Right ventricle myocardium inferior (tissue), 1 donor: ENCODE measurements at regions not wholly inside any gene's neighbourhood (a gene's known extent, or its start where the extent isn't known, plus 50 kb on each side); places are given as distances from the start of the nearest gene placed in this dataset.

Source experiments
- ATAC-seq: fragments of 200-7000 bp; cut with Tn5 transposase; one replicate; pipeline ENCODE4 v1.9.1; 2020; ENCODE audit warnings: mild to moderate bottlenecking, moderate library complexity
- DNase-seq: peaks from one replicate; pipeline ENCODE4 v3.0.0; 2021; ENCODE audit errors: missing footprints
- intact Hi-C: fragments of 100-400 bp; cut with DNase I; formaldehyde crosslinking; loops from one replicate; pipeline ENCODE4 v1.11.0; 2022
- donor health status: DM: no; HTN: yes; CAD: no; lungs with severe emphysema.

GRCh38 chr9:103977163-103977562 lies 116.9 kb upstream of the SMC2 start:
- intact Hi-C loops, result no loop called here
- DNase-seq (no peak), ATAC-seq (no peak)

GRCh38 chr9:103978396-103978795 lies 115.7 kb upstream of the SMC2 start:
- no peak for ATAC-seq
- intact Hi-C loops, result no loop called here
- DNase-seq, result no peak

- ATAC-seq, result no peak
- intact Hi-C loops, result no loop called here
- no peak for DNase-seq
These were observed 112.2 kb upstream of the SMC2 start for GRCh38 chr9:103981912-103982311.

GRCh38 chr9:103985077-103985476 lies 109.0 kb upstream of the SMC2 start:
- intact Hi-C loops, result no loop called here
- DNase-seq, result no peak
- no peak for ATAC-seq

- DNase-seq, result no peak
- intact Hi-C loops, result no loop called here
- ATAC-seq, result no peak
These were observed 105.3 kb upstream of the SMC2 start for GRCh38 chr9:103988821-103989220.

- intact Hi-C loops, result no loop called here
- DNase-seq (no peak), ATAC-seq (no peak)
These were observed 103.8 kb upstream of the SMC2 start for GRCh38 chr9:103990311-103990710.

GRCh38 chr9:103991001-103991400 lies 103.1 kb upstream of the SMC2 start:
- no peak for ATAC-seq
- DNase-seq, result no peak
- intact Hi-C loops, result no loop called here

- intact Hi-C loops, result no loop called here
- DNase-seq, result no peak
- no peak for ATAC-seq
These were observed 102.4 kb upstream of the SMC2 start for GRCh38 chr9:103991698-103992097.

- DNase-seq (no peak), ATAC-seq (no peak)
- intact Hi-C loops, result no loop called here
These were observed 101.0 kb upstream of the SMC2 start for GRCh38 chr9:103992938-103993579.

- DNase-seq, result no peak
These were observed 96.2 kb upstream of the SMC2 start for GRCh38 chr9:103997856-103998370.

GRCh38 chr9:103999375-104000062 lies 94.6 kb upstream of the SMC2 start:
- DNase-seq (no peak), ATAC-seq (no peak)
- intact Hi-C loops, result no loop called here

More at GRCh38 chr9:103997856-103998370, 96.2 kb upstream of the SMC2 start:
- no peak for ATAC-seq
- intact Hi-C loops, result no loop called here

GRCh38 chr9:104009826-104010225 lies 84.3 kb upstream of the SMC2 start:
- no peak for DNase-seq
- intact Hi-C loops, result no loop called here
- no peak for ATAC-seq

- intact Hi-C loops, result loop anchor here (10.0 kb wide), 1 partner anchor 363 kb away; no protein-coding TSS in a partner anchor
These were observed 72.0 kb upstream of the SMC2 start for GRCh38 chr9:104022083-104022482.

GRCh38 chr9:104025104-104025503 lies 69.0 kb upstream of the SMC2 start:
- ATAC-seq, result no peak
- DNase-seq, result no peak
- intact Hi-C loops, result loop anchor here (10.0 kb wide), 1 partner anchor 360 kb away; no protein-coding TSS in a partner anchor

More at GRCh38 chr9:104022083-104022482, 72.0 kb upstream of the SMC2 start:
- DNase-seq, result no peak
- no peak for ATAC-seq

GRCh38 chr9:104025945-104026344 lies 68.2 kb upstream of the SMC2 start:
- DNase-seq, result no peak
- no peak for ATAC-seq
- intact Hi-C loops, result loop anchor here (10.0 kb wide), 1 partner anchor 359 kb away; no protein-coding TSS in a partner anchor

GRCh38 chr9:104027295-104027694 lies 66.8 kb upstream of the SMC2 start:
- DNase-seq, result no peak
- intact Hi-C loops, result loop anchor here (10.0 kb wide), 1 partner anchor 358 kb away; no protein-coding TSS in a partner anchor
- ATAC-seq, result no peak

- ATAC-seq (no peak), DNase-seq (no peak)
- intact Hi-C loops, result loop anchor here (10.0 kb wide), 1 partner anchor 356 kb away; no protein-coding TSS in a partner anchor
These were observed 65.3 kb upstream of the SMC2 start for GRCh38 chr9:104028827-104029226.
